IPS DF 6.9 (cell line): ENCODE measurements at regions not wholly inside any gene's neighbourhood (a gene's known extent, or its start where the extent isn't known, plus 50 kb on each side); places are given as distances from the start of the nearest gene placed in this dataset.

Experiments used
- DNase-seq: peaks from one replicate; pipeline ENCODE4 v3.0.0-alpha.2; 2013; ENCODE audit warnings: low read depth, low spot score
- H3K27ac ChIP-seq: one replicate; pipeline ENCODE4 v1.5.1; 2013; ENCODE audit warnings: low read length, control low read depth
- H3K27me3 ChIP-seq: 2 replicates; pipeline ENCODE4 v1.6.1; 2013; ENCODE audit warnings: mild to moderate bottlenecking, low read length; ENCODE audit not compliant: control insufficient read depth, insufficient read depth
- H3K36me3 ChIP-seq: 2 replicates; pipeline ENCODE4 v1.6.1; 2013; ENCODE audit warnings: low read length; ENCODE audit not compliant: control insufficient read depth, insufficient read depth
- H3K4me1 ChIP-seq: 2 replicates; pipeline ENCODE4 v1.6.1; 2013; ENCODE audit warnings: low read length; ENCODE audit not compliant: control insufficient read depth, insufficient read depth
- H3K4me3 ChIP-seq: 2 replicates; pipeline ENCODE4 v1.5.1; 2013; ENCODE audit warnings: mild to moderate bottlenecking, low read length
- H3K9me3 ChIP-seq: 2 replicates; pipeline ENCODE4 v1.6.1; 2013; ENCODE audit warnings: low read length, inconsistent platforms; ENCODE audit not compliant: control insufficient read depth, insufficient read depth
- WGBS: extraction: QIAGEN DNeasy Blood & Tissue Kit; methylation state at CpG from one replicate; pipeline ENCODE4 v1.1.7; 2013; ENCODE audit warnings: mixed read lengths, missing lambda C conversion rate; ENCODE audit not compliant: insufficient read length, insufficient coverage; 5-methylcytosine and 5-hydroxymethylcytosine counted together

GRCh38 chr14:86723254-86723624 lies 1193.3 kb downstream of the FLRT2 start:
- no peak for DNase-seq
- no peak overlapping the region for H3K27ac ChIP-seq
- no peaks in the 10 kb centered on the region for H3K4me1 ChIP-seq
- H3K27me3 ChIP-seq = no peaks in the 10 kb centered on the region
- H3K36me3 ChIP-seq = no peaks in the 10 kb centered on the region
- H3K4me3 ChIP-seq = no peak overlapping the region
- no peaks in the 10 kb centered on the region for H3K9me3 ChIP-seq

DNA sequence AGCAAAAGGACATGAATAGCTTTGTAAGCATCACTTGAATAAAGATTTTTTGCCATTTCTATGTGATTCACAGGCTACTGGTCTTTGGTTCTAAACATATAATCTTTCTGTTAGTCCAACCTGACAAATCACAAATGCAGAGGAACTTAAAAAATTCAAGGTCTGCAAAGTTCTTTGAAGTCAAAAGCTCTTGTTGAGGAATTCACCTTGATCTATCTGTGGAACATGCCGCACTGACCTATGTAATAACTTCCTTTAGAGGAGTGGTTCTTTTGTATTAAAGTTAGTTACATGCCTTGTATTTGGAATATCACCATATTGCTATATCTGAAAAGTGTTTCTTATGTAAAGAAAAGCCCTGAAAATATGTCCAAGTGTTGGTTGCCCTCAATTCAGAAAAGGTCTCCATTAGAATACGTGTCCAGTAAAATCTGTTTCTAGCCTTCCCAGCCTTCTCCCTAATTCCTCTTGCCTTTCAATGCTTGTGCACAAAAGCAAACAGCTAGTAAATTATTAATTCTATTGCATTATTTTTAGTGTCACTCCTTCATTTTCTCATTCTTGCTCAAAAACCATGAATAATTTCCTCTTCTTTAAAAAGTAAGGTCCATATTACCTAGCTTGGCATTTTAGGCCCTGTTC lies 1192.8 kb downstream of the FLRT2 start:
- Histone ChIP-seq H3K4me1 (no peaks in the 10 kb centered on the region), H3K4me3 (no peak overlapping the region), H3K36me3 (no peaks in the 10 kb centered on the region), H3K9me3 (no peaks in the 10 kb centered on the region), H3K27me3 (no peaks in the 10 kb centered on the region), H3K27ac (no peak overlapping the region)
- WGBS = no CpG with 5 or more reads among the region's 2 CpGs
- no peak for DNase-seq

- DNase-seq = no peak
- no peaks in the 10 kb centered on the region for H3K9me3 ChIP-seq
- no peaks in the 10 kb centered on the region for H3K27me3 ChIP-seq
- H3K4me1 ChIP-seq = no peaks in the 10 kb centered on the region
- no peaks in the 10 kb centered on the region for H3K36me3 ChIP-seq
- no peak overlapping the region for H3K4me3 ChIP-seq
- H3K27ac ChIP-seq = no peak overlapping the region
These were observed 1184.6 kb downstream of the FLRT2 start for GRCh38 chr14:86714575-86714974.

- no peaks in the 10 kb centered on the region for H3K4me1 ChIP-seq
- DNase-seq = no peak
- H3K4me3 ChIP-seq = no peak overlapping the region
- H3K27me3 ChIP-seq = no peaks in the 10 kb centered on the region
- H3K27ac ChIP-seq = no peak overlapping the region
- no CpG with 5 or more reads among the region's 2 CpGs for WGBS
- no peaks in the 10 kb centered on the region for H3K36me3 ChIP-seq
- H3K9me3 ChIP-seq = no peaks in the 10 kb centered on the region
These were observed 1184.2 kb downstream of the FLRT2 start for GRCh38 chr14:86714153-86714552.

DNA sequence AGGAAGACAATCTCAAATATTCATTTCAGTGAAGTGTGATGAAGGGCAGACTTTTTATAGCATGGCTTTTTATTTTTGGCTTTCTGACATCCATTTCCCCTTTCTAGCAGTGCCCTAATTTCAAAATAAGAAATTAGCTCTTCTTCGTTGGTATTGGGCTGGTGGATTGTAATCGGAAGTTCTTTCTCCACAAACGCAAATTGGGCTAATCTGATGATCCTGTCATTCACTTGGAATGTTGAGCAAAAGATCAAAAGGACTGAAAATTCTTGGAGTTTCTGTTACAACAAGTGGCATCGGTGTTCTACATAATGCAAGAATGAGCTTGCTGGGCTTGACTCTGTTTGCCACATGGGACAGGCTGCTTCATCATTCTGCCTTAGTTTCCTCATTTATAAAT lies 1182.8 kb downstream of the FLRT2 start:
- Histone ChIP-seq H3K9me3 (no peaks in the 10 kb centered on the region), H3K36me3 (no peaks in the 10 kb centered on the region), H3K27me3 (no peaks in the 10 kb centered on the region), H3K4me3 (no peak overlapping the region), H3K27ac (no peak overlapping the region), H3K4me1 (no peaks in the 10 kb centered on the region)
- no CpG with 5 or more reads among the region's 4 CpGs for WGBS
- no peak for DNase-seq

GRCh38 chr14:86712176-86712575 lies 1182.2 kb downstream of the FLRT2 start:
- no peak for DNase-seq
- H3K4me3 ChIP-seq = no peak overlapping the region
- H3K9me3 ChIP-seq = no peaks in the 10 kb centered on the region
- H3K27ac ChIP-seq = no peak overlapping the region
- WGBS = no CpG with 5 or more reads among the region's 1 CpG
- no peaks in the 10 kb centered on the region for H3K4me1 ChIP-seq
- H3K36me3 ChIP-seq = no peaks in the 10 kb centered on the region
- no peaks in the 10 kb centered on the region for H3K27me3 ChIP-seq

DNA sequence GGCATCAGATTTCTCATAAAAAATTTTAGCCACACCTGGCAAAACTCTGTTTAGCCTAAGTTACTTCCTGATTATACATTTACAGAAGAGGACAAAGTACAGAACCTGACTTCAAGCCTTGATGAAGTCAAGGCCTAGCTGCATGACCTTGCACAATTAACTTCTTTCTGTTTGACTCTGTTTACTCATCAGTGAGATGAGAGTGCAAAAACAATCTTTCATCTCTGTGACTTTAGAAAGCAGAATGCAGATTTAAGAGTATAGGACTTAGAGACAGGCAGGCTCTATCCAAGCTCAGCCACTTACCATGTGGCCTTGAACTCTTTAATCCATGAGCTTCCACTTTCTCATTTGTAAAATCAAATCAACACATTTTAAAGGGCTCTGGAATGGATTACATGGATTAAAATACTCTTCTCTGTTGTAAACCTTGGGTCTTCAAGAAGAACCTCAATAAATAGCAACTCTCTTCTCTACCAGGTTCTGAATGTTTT lies 1178.9 kb downstream of the FLRT2 start:
- Histone ChIP-seq H3K27me3 (no peaks in the 10 kb centered on the region), H3K27ac (no peak overlapping the region), H3K4me3 (no peak overlapping the region), H3K9me3 (no peaks in the 10 kb centered on the region), H3K4me1 (no peaks in the 10 kb centered on the region), H3K36me3 (no peaks in the 10 kb centered on the region)
- no peak for DNase-seq

DNA sequence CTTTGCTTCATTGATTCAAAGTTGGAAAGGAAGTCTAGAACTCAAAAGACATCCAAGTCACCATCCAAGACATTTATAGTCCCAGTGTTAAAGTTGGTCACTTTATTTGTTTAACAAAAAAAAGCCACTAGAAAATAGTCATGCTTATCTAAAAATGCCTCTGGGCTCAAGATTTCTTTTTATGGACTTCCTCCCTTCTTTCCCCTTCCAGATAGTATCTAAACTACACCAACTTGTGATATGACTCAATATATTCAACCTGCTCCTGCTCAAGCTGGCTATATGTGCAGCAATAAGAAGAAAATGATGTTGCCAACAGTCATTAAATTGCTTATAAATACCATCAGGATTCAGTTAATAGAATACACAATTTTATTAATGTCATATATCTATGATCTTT lies 1177.1 kb downstream of the FLRT2 start:
- H3K9me3 ChIP-seq = no peaks in the 10 kb centered on the region
- DNase-seq = no peak
- no peaks in the 10 kb centered on the region for H3K36me3 ChIP-seq
- H3K27ac ChIP-seq = no peak overlapping the region
- H3K4me3 ChIP-seq = no peak overlapping the region
- no peaks in the 10 kb centered on the region for H3K4me1 ChIP-seq
- H3K27me3 ChIP-seq = no peaks in the 10 kb centered on the region

DNA sequence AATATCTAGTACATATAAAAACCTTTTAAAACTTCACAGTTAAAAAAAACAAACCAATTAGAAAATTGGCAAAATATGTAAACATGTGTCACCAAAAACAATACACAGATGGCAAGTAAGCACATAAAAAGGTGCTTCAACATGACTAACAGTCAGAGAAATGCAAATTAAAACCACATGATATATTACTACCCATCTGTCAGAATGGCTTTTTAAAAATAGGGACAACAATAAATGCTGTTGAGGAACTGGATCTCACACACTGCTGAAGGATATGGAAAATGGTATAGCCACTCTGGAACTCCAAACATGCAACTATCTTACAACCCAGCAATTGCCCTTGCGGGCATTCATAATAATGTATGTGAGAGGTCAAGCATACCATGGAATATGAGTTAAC lies 1153.6 kb downstream of the FLRT2 start:
- Histone ChIP-seq H3K4me3 (no peak overlapping the region), H3K27me3 (no peaks in the 10 kb centered on the region), H3K9me3 (no peaks in the 10 kb centered on the region), H3K36me3 (no peaks in the 10 kb centered on the region), H3K27ac (no peak overlapping the region), H3K4me1 (no peaks in the 10 kb centered on the region)
- no CpG with 5 or more reads among the region's 1 CpG for WGBS
- DNase-seq = no peak

DNA sequence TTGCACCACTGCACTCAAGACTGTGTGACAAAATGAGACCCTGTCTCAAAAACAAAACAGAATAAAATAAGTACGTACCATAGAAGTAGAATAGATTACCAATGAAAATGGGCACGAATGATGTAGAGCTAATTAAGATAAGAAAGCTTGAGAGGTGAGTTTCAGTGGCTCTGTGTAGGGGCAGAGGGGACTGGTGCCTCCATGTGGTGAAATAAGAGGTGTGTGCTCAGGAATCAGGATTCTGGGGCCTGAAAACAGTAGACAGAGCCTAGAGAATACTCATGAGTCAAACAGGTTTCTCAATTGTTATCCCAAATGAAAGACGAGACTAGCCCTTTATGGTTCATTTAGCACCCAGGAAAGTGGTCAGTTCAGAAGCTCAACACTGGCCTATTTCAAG lies 1145.1 kb downstream of the FLRT2 start:
- Histone ChIP-seq H3K4me1 (peaks cover 3% of the 10 kb centered on the region; the same call in 1 of the 2 replicates), H3K27me3 (no peaks in the 10 kb centered on the region), H3K27ac (no peak overlapping the region), H3K36me3 (no peaks in the 10 kb centered on the region), H3K9me3 (no peaks in the 10 kb centered on the region), H3K4me3 (no peak overlapping the region)
- no CpG with 5 or more reads among the region's 3 CpGs for WGBS
- DNase-seq = no peak

DNA sequence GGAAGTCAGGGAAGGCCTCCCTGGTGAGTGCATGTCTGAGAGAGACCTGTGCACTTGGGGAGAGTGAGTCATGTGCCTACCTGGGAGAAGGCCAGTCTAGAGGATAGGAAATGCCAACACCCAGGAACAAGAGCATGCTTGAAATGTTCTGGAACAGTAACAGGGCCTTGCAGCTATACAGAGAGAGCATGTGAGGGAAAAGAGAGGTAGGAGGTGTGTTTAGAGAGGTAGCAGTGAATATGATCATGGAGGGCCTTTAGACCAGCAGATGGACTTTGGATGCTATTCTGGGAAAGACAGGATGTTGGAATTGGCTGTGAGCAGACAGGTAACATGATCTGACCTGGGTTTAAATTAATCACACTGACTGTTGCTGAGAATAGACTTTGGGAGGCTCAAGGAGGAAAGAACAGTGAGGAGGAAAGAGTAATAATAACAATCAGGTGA lies 1143.6 kb downstream of the FLRT2 start:
- Histone ChIP-seq H3K4me1 (peaks cover 3% of the 10 kb centered on the region; the same call in 1 of the 2 replicates), H3K36me3 (no peaks in the 10 kb centered on the region), H3K27me3 (no peaks in the 10 kb centered on the region), H3K9me3 (no peaks in the 10 kb centered on the region), H3K27ac (no peak overlapping the region), H3K4me3 (no peak overlapping the region)
- DNase-seq = no peak
